Pancreas (tissue), 10 donors: ENCODE measurements at regions not wholly inside any gene's neighbourhood (a gene's known extent, or its start where the extent isn't known, plus 50 kb on each side); places are given as distances from the start of the nearest gene placed in this dataset.

Experiments used
- ATAC-seq, 4 donors: fragments of 200-7000 bp; cut with Tn5 transposase; one replicate each; pipeline versions ENCODE4 v1.8.0 to v1.9.1; 2020; ENCODE audit warnings: mild to moderate bottlenecking in 4 of 4, moderate library complexity in 4 of 4
- DNase-seq, 6 donors: peaks; one replicate each; pipeline ENCODE4 v3.0.0-alpha.2; 2020
- FAIRE-seq: peaks from 2 replicates; lab custom pipeline; 2012; peaks lifted over from hg19 to GRCh38; lab: Jason Lieb, UNC
- H3K27ac ChIP-seq, 4 donors: fragments of 200-600 bp; sonication (generic); 1 replicate in 3 of 4; 2 replicates in 1 of 4; pipeline versions ENCODE4 v1.5.0 to v1.8.0; 2020
- H3K27me3 ChIP-seq, 4 donors: fragments of 200-600 bp; one replicate each; pipeline ENCODE4 v1.8.0; 2021
- H3K36me3 ChIP-seq, 3 donors: fragments of 200-600 bp; sonication (generic) in 1 of 3; one replicate each; pipeline versions ENCODE4 v1.5.0 to v1.8.0; 2020 to 2021
- H3K4me1 ChIP-seq, 3 donors: fragments of 200-600 bp; one replicate each; pipeline ENCODE4 v1.8.0; 2021
- H3K4me3 ChIP-seq, 4 donors: fragments of 200-600 bp; sonication (generic) in 2 of 4; one replicate each; pipeline versions ENCODE4 v1.5.0 to v1.8.0; 2020 to 2021
- H3K9me3 ChIP-seq, 4 donors: fragments of 200-600 bp; one replicate each; pipeline ENCODE4 v1.8.0; 2021
- CTCF ChIP-seq, 4 donors: fragments of 200-600 bp; sonication (generic) in 3 of 4; IDR thresholded peaks; one replicate each; pipeline versions ENCODE4 v1.5.0 to v1.8.0; 2021; ENCODE audit warnings: antibody characterized with exemption in 4 of 4
- WGBS, 2 donors: extraction: QIAGEN DNeasy Blood & Tissue Kit; methylation state at CpG; one replicate each; pipeline ENCODE4 v1.1.7; 2013; 5-methylcytosine and 5-hydroxymethylcytosine counted together
- intact Hi-C, 3 donors: fragments of 100-400 bp; cut with DNase I; formaldehyde crosslinking; loops; one replicate each; pipeline versions ENCODE4 v1.11.1 to v1.14.2; 2022
- donor health status: healthy with polysubstance abuse.
- donor health status: DM: no; HTN: no; CAD: no; lungs with moderate emphysema.
- donor health status: DM: no; HTN: no; CAD: no.
- donor health status: control.
- donor health status: control.
- donor health status: Bipolar disorder and iron deficiency.
- donor health status: DM: yes; HTN: yes; CAD: no.
- donor health status: DM: no; HTN: no; CAD: no.
- donor health status: DM: no; HTN: no; CAD: no.
- donor health status: DM: yes; HTN: yes; CAD: no.

GRCh38 chr9:107138261-107138992 is 144.7 kb upstream of the RAD23B start:
- ATAC-seq: no peak
- H3K36me3 ChIP-seq: no peaks in the 10 kb centered on the region
- no peak overlapping the region for H3K27ac ChIP-seq
- TF ChIP-seq CTCF (IDR thresholded peaks at IDR 0.05): no peak
- DNase-seq: peak in 1 of 6 donors; percentile 12
- no peak overlapping the region for H3K4me3 ChIP-seq
- H3K27me3 ChIP-seq: no peaks in the 10 kb centered on the region
- no peaks in the 10 kb centered on the region for H3K9me3 ChIP-seq
- intact Hi-C loops: no loop called here
- no peak for FAIRE-seq
- WGBS, 2 donors: 37 to 56% methylated on average over 4 to 5 of the region's 5 CpGs
- H3K4me1 ChIP-seq: no peaks in the 10 kb centered on the region

GRCh38 chr9:107141967-107142366 is 141.1 kb upstream of the RAD23B start:
- no peak for DNase-seq
- no peaks in the 10 kb centered on the region for H3K9me3 ChIP-seq
- FAIRE-seq: no peak
- H3K27ac ChIP-seq: no peak overlapping the region
- no peak for ATAC-seq
- no peaks in the 10 kb centered on the region for H3K36me3 ChIP-seq
- H3K4me1 ChIP-seq: no peaks in the 10 kb centered on the region
- no peak overlapping the region for H3K4me3 ChIP-seq
- intact Hi-C loops: no loop called here
- H3K27me3 ChIP-seq: no peaks in the 10 kb centered on the region
- WGBS, 2 donors: 65 to 66% methylated on average over 5 of the region's 5 CpGs
- no peak for TF ChIP-seq CTCF (IDR thresholded peaks at IDR 0.05)

GRCh38 chr9:107142430-107142829 is 140.6 kb upstream of the RAD23B start:
- Histone ChIP-seq H3K4me3 (no peak overlapping the region), H3K9me3 (no peaks in the 10 kb centered on the region), H3K4me1 (no peaks in the 10 kb centered on the region), H3K36me3 (no peaks in the 10 kb centered on the region), H3K27ac (no peak overlapping the region), H3K27me3 (no peaks in the 10 kb centered on the region)
- DNase-seq: no peak
- no peak for TF ChIP-seq CTCF (IDR thresholded peaks at IDR 0.05)
- intact Hi-C loops: no loop called here
- no peak for ATAC-seq
- WGBS, 2 donors: 46 to 75% methylated on average over 1 of the region's 1 CpG
- no peak for FAIRE-seq

GRCh38 chr9:107142896-107143603 is 140.0 kb upstream of the RAD23B start:
- ATAC-seq (no peak), DNase-seq (no peak), FAIRE-seq (no peak)
- no peaks in the 10 kb centered on the region for H3K4me1 ChIP-seq
- TF ChIP-seq CTCF (IDR thresholded peaks at IDR 0.05): no peak
- no peaks in the 10 kb centered on the region for H3K36me3 ChIP-seq
- WGBS, 2 donors: 45 to 49% methylated on average over 5 of the region's 5 CpGs
- H3K27me3 ChIP-seq: no peaks in the 10 kb centered on the region
- no peaks in the 10 kb centered on the region for H3K9me3 ChIP-seq
- no peak overlapping the region for H3K4me3 ChIP-seq
- intact Hi-C loops: no loop called here
- no peak overlapping the region for H3K27ac ChIP-seq

- H3K27ac ChIP-seq: no peak overlapping the region
- intact Hi-C loops: no loop called here
- H3K4me3 ChIP-seq: no peak overlapping the region
- FAIRE-seq: no peak
- H3K36me3 ChIP-seq: no peaks in the 10 kb centered on the region
- 64 to 96% methylated on average over 1 of the region's 1 CpG for WGBS, 2 donors
- H3K4me1 ChIP-seq: no peaks in the 10 kb centered on the region
- no peak for ATAC-seq
- no peaks in the 10 kb centered on the region for H3K9me3 ChIP-seq
- TF ChIP-seq CTCF (IDR thresholded peaks at IDR 0.05): no peak
- H3K27me3 ChIP-seq: no peaks in the 10 kb centered on the region
- no peak for DNase-seq
Observed at GRCh38 chr9:107144475-107144874, 138.6 kb upstream of the RAD23B start.
